Nephron progenitor cell (in vitro differentiated cells): ENCODE measurements at regions not wholly inside any gene's neighbourhood (a gene's known extent, or its start where the extent isn't known, plus 50 kb on each side); places are given as distances from the start of the nearest gene placed in this dataset.

ENCODE experiments used
- DNase-seq: peaks from one replicate; pipeline ENCODE4 v3.0.0; 2021
- H3K27ac Mint-ChIP-seq: 2 replicates; pipeline ENCODE4 v1.8.0; 2021; ENCODE audit warnings: mild to moderate bottlenecking, moderate library complexity, mixed read lengths
- H3K27me3 Mint-ChIP-seq: 2 replicates; pipeline ENCODE4 v1.8.0; 2021; ENCODE audit warnings: mild to moderate bottlenecking, low read depth, mixed read lengths; ENCODE audit not compliant: poor library complexity
- H3K36me3 Mint-ChIP-seq: 2 replicates; pipeline ENCODE4 v1.8.0; 2021; ENCODE audit warnings: low read depth, mixed read lengths
- H3K4me1 Mint-ChIP-seq: 2 replicates; pipeline ENCODE4 v1.8.0; 2021; ENCODE audit warnings: mixed read lengths
- H3K4me3 Mint-ChIP-seq: 2 replicates; pipeline ENCODE4 v1.8.0; 2021; ENCODE audit warnings: mild to moderate bottlenecking, moderate library complexity, mixed read lengths
- H3K9me3 Mint-ChIP-seq: 2 replicates; pipeline ENCODE4 v1.8.0; 2021; ENCODE audit warnings: mild to moderate bottlenecking, moderate library complexity, mixed read lengths
- TF ChIP-seq, protein P1 (sequence below): fragments of 200-600 bp; sonication (generic); IDR thresholded peaks from 2 replicates; pipeline ENCODE4 v1.5.0; 2021; ENCODE audit warnings: antibody characterized with exemption

DNA sequence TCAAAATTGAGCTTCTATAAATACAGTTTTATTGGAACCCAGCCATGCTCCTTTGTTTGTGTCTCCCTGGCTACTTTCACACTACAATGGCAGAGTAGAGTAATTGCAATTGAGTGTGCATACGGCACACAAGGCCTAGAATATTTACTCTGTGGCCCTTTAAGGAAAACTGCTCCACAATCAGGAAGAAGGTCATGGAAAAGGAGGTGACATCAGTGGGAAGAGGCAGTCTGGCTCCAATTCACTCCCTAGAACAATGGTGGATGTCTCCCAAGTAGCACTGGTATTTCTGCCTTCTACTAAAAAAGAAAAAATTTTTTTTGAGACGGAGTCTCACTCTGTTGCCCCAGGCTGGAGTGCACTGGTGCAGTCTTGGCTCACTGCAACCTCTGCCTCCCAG, 51.3 kb downstream of the KRTAP19-8 start:
- H3K4me1 Mint-ChIP-seq: peaks cover 29% of the 10 kb centered on the region
- H3K9me3 Mint-ChIP-seq: no peaks in the 10 kb centered on the region
- H3K27ac Mint-ChIP-seq: no peak overlapping the region
- H3K36me3 Mint-ChIP-seq: peaks cover 13% of the 10 kb centered on the region
- no peak for DNase-seq
- H3K4me3 Mint-ChIP-seq: no peak overlapping the region
- H3K27me3 Mint-ChIP-seq: peaks cover 7% of the 10 kb centered on the region
- TF ChIP-seq, protein P1, sequence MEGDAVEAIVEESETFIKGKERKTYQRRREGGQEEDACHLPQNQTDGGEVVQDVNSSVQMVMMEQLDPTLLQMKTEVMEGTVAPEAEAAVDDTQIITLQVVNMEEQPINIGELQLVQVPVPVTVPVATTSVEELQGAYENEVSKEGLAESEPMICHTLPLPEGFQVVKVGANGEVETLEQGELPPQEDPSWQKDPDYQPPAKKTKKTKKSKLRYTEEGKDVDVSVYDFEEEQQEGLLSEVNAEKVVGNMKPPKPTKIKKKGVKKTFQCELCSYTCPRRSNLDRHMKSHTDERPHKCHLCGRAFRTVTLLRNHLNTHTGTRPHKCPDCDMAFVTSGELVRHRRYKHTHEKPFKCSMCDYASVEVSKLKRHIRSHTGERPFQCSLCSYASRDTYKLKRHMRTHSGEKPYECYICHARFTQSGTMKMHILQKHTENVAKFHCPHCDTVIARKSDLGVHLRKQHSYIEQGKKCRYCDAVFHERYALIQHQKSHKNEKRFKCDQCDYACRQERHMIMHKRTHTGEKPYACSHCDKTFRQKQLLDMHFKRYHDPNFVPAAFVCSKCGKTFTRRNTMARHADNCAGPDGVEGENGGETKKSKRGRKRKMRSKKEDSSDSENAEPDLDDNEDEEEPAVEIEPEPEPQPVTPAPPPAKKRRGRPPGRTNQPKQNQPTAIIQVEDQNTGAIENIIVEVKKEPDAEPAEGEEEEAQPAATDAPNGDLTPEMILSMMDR: no peak

DNA sequence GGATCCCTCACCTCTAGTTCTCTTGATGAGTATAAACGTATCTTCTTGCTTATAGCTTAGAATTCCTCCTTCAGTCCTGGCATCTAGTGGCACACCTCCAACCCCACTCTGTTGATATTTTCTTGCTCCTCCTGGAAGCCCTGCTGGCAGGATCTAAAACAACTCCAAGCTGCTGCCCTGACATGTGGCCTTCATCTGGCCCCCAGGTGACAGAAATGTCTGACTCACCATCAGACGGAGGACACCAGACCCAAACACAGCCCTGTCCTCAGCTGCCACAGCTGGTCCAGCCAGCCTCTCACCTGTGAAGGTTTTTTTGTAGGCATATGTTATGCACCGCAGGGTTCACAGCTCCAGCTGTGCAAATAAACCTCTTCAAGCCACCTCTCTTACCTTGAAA, 53.4 kb downstream of the KRTAP19-8 start:
- TF ChIP-seq, protein P1: no peak
- H3K4me3 Mint-ChIP-seq: no peak overlapping the region
- H3K36me3 Mint-ChIP-seq: peaks cover 13% of the 10 kb centered on the region

DNA sequence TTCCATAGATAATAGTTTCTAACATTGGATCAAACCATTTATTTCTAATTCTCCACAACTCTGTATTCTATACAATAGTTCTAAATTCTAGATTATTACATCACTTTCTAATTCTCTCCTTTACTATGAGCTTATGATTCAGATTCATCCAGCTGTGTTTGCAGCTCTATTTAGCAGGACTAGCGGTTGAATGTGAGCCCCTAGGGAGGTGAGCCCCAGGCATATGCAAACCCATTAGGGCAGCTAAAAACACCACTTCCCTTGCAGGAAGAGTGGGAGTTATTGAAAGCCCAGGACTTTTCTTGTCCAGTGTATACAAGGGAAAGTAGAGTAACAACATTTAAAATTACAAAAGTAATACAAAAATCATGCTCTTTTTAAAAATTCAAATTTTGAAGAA, 56.9 kb downstream of the KRTAP19-8 start:
- TF ChIP-seq, protein P1: no peak
- H3K27ac Mint-ChIP-seq: peak overlapping the region; percentile 3
- H3K4me1 Mint-ChIP-seq: peaks cover 28% of the 10 kb centered on the region
- H3K27me3 Mint-ChIP-seq: peaks cover under 1% of the 10 kb centered on the region
- peaks cover 22% of the 10 kb centered on the region for H3K36me3 Mint-ChIP-seq
- no peak overlapping the region for H3K4me3 Mint-ChIP-seq
- no peak for DNase-seq
- no peaks in the 10 kb centered on the region for H3K9me3 Mint-ChIP-seq

More for the DNA sequence above, 53.4 kb downstream of the KRTAP19-8 start:
- Mint-ChIP-seq H3K27ac (no peak overlapping the region), H3K9me3 (no peaks in the 10 kb centered on the region), H3K27me3 (peaks cover 7% of the 10 kb centered on the region), H3K4me1 (peaks cover 28% of the 10 kb centered on the region)
- no peak for DNase-seq

DNA sequence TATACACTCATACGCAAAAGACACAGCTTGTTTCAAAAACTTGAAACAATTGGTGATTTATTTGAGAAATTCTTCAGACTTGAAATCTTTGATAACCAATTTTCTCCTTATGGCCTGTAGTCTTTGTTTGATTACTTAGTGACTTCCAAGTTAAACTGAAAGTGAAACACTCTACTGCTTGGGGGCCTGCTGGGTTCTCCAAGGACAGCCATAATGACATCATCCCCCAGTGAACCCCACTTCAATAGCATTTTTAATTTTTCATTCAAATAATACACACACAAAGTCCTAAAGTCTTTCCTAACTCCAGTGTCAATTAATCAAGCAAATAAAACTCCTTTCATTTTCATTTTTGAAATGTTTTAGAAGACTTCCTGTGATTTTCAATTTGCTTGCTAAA, 59.2 kb downstream of the KRTAP19-8 start:
- TF ChIP-seq, protein P1: no peak
- Mint-ChIP-seq H3K27ac (no peak overlapping the region), H3K36me3 (peaks cover 12% of the 10 kb centered on the region), H3K4me1 (peaks cover 14% of the 10 kb centered on the region), H3K4me3 (no peak overlapping the region), H3K27me3 (no peaks in the 10 kb centered on the region), H3K9me3 (no peaks in the 10 kb centered on the region)
- no peak for DNase-seq

DNA sequence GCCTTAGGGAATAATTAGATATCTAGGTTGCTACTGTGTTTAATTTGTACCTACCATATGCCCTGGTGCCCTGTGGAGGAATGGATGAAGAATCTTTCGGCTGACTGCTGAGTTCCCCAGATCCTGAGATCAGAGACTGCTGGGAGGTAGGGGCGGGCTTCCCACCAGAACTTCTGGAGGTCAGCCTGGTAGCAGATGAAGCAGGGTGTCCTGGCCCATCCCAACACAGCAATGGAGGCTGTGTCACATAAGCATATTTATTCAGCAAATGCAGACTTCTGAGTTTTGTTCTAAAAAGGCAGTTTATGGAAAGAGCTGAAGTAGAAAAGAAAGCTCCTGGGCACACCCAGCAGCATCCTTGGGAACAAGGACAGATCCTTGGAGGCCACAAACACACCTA, 74.0 kb downstream of the KRTAP19-8 start:
- Mint-ChIP-seq H3K4me3 (no peak overlapping the region), H3K27me3 (peaks cover 4% of the 10 kb centered on the region), H3K4me1 (no peaks in the 10 kb centered on the region), H3K36me3 (no peaks in the 10 kb centered on the region), H3K27ac (no peak overlapping the region), H3K9me3 (peaks cover 6% of the 10 kb centered on the region)
- no peak for DNase-seq
- TF ChIP-seq, protein P1: no peak

DNA sequence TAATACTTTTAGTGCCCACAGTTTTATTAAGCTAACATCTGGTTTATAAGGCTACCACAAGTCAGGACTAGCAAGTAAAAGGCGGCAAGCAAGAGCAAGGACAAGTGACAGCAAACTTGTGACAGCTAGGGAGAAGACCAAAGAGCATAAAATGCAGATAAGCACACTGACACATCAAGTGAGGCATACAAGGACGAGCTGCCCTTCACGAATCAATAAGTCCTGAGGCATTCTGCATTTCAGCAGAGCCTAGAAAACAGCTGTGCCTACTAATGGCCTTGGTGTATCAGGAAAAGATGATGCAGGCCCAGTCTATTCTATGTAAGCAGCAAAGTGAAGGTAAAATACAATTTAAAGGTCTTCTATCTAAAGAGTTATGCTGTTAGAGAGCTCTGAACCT, 74.8 kb downstream of the KRTAP19-8 start:
- Mint-ChIP-seq H3K27ac (no peak overlapping the region), H3K36me3 (no peaks in the 10 kb centered on the region), H3K4me1 (no peaks in the 10 kb centered on the region), H3K4me3 (no peak overlapping the region), H3K9me3 (peaks cover 5% of the 10 kb centered on the region), H3K27me3 (peaks cover 4% of the 10 kb centered on the region)
- TF ChIP-seq, protein P1: no peak
- DNase-seq: no peak
